WTC11 (cell line): ENCODE measurements at regions not wholly inside any gene's neighbourhood (a gene's known extent, or its start where the extent isn't known, plus 50 kb on each side); places are given as distances from the start of the nearest gene placed in this dataset.

Experiments
- CREM ChIP-seq: sonication (generic); formaldehyde crosslinking; IDR thresholded peaks from 2 replicates; pipeline ENCODE4 v1.8.1; 2022; ENCODE audit warnings: mild to moderate bottlenecking, missing genetic modification reagents, moderate library complexity
- CTCF ChIP-seq: fragments of 200-600 bp; IDR thresholded peaks from 2 replicates; pipeline ENCODE4 v1.8.0; 2022; ENCODE audit warnings: antibody characterized with exemption
- NR2C2 ChIP-seq: sonication (generic); formaldehyde crosslinking; IDR thresholded peaks from 2 replicates; pipeline ENCODE4 v1.8.0; 2022; ENCODE audit warnings: mild to moderate bottlenecking, missing genetic modification reagents
- SOX15 ChIP-seq: fragments of 250-450 bp; sonication (Bioruptor Pico); IDR thresholded peaks from 2 replicates; pipeline ENCODE4 v1.9.0; 2021; ENCODE audit warnings: mild to moderate bottlenecking

- TF ChIP-seq CREM: no peak
- no peak for TF ChIP-seq CTCF
- TF ChIP-seq NR2C2 (CRISPR knock-in tag): no peak
- no peak for TF ChIP-seq SOX15 (CRISPR knock-in tag)
Observed at GRCh38 chr4:132169660-132170059, 979.4 kb upstream of the PCDH10 start.
